ENCODE measurements at regions not wholly inside any gene's neighbourhood (a gene's known extent, or its start where the extent isn't known, plus 50 kb on each side); places are given as distances from the start of the nearest gene placed in this dataset.

DNA sequence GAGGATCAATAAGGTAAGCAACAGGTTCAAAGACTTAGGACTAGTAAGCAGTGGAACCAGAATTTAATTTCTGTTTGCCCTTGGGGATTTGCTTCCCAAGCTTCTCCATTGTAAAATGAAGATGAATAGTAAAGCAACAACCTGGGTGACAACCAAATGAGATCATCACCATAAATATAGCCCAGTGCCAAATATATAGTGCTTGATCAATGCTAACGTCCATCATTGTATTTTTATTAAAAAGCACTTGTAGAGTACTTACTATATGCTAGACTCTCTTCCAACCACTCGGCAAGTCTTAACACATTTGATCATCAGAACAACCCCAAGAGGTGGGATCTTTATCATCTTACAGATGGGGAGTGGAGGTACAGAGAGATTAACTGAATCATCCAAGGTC lies 51.5 kb upstream of the NMNAT3 start:
- no peak for TF ChIP-seq YY1 (IDR thresholded peaks at IDR 0.05; ENCODE audit: insufficient read depth, insufficient read length)
- TF ChIP-seq ZNF274 (IDR thresholded peaks at IDR 0.05; ENCODE audit: low read depth, low read length): no peak

Measured in NT2/D1 (cell line).